ENCODE measurements at regions not wholly inside any gene's neighbourhood (a gene's known extent, or its start where the extent isn't known, plus 50 kb on each side); places are given as distances from the start of the nearest gene placed in this dataset.

DNA sequence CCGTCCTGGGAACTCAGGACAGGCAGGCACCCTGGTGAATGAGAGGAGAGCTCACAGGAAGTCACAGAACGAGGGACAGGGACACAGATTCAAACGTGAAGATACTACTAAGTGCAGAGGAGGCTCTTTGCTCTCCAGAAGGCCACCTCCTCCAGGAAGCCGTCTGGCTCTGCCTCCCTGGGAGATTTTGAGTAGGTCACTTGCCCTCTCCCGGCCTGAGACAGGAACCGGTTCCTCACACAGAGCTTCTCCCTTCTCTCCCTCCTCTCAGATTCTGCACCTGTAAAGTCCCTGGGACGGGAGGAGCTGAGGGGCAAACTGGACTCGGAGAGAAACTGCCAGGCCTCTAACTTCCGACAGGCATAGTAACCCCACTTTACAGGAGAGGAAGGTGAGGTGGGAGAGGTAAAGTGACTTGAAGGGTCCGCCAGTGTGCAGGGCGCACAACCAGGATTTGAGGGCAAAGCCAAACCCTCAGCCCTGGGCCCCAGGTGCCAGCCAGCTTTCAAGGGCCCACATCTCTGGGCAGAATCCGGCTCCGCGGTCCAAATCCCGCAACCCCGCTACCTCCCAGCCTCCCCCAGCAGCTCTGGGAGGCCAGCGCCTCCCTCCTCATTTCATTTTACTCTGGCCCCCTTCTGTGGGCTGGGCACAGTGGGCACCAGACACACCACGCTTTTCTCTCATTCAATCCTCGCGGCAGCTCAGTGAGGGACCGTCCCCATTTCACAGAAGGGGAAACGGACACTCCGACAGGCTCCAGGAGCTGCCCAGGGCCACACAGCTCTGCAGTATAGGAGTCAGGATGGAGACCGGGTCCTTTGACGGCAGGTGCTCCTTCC lies 150.2 kb downstream of the SMAD6 start:
- Histone ChIP-seq H3K27ac (ENCODE audit: low read depth, low read length, poor library complexity, severe bottlenecking) (no peak overlapping the region), H3F3A (ENCODE audit: insufficient read depth, low read length) (no peaks in the 10 kb centered on the region), H3K4me1 (ENCODE audit: insufficient read depth, low read length, severe bottlenecking) (peaks cover 11% of the 10 kb centered on the region), H2AFZ (ENCODE audit: low read length) (no peak overlapping the region), H3K79me2 (ENCODE audit: insufficient read depth, low read length) (no peaks in the 10 kb centered on the region), H3K36me3 (ENCODE audit: insufficient read depth, low read length) (no peaks in the 10 kb centered on the region), H3K4me3 (ENCODE audit: low read depth, low read length, poor library complexity, severe bottlenecking) (no peak overlapping the region), H3K27me3 (ENCODE audit: insufficient read depth, low read length) (peaks cover 4% of the 10 kb centered on the region; the same call in 1 of the 2 replicates), H3K9me2 (ENCODE audit: low read depth, low read length) (no peaks in the 10 kb centered on the region), H3K9ac (ENCODE audit: low read length) (no peak overlapping the region), H3K4me2 (ENCODE audit: low read length) (no peak overlapping the region), H4K20me1 (ENCODE audit: insufficient read depth, low read length) (no peaks in the 10 kb centered on the region), H3K9me3 (ENCODE audit: low read length) (no peaks in the 10 kb centered on the region)
- no peak for TF ChIP-seq EZH2 (IDR thresholded peaks at IDR 0.05; ENCODE audit: borderline replicate concordance, low read length)
- TF ChIP-seq, protein P1, sequence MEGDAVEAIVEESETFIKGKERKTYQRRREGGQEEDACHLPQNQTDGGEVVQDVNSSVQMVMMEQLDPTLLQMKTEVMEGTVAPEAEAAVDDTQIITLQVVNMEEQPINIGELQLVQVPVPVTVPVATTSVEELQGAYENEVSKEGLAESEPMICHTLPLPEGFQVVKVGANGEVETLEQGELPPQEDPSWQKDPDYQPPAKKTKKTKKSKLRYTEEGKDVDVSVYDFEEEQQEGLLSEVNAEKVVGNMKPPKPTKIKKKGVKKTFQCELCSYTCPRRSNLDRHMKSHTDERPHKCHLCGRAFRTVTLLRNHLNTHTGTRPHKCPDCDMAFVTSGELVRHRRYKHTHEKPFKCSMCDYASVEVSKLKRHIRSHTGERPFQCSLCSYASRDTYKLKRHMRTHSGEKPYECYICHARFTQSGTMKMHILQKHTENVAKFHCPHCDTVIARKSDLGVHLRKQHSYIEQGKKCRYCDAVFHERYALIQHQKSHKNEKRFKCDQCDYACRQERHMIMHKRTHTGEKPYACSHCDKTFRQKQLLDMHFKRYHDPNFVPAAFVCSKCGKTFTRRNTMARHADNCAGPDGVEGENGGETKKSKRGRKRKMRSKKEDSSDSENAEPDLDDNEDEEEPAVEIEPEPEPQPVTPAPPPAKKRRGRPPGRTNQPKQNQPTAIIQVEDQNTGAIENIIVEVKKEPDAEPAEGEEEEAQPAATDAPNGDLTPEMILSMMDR (IDR thresholded peaks at IDR 0.05; ENCODE audit: low read length), result no peak

DNA sequence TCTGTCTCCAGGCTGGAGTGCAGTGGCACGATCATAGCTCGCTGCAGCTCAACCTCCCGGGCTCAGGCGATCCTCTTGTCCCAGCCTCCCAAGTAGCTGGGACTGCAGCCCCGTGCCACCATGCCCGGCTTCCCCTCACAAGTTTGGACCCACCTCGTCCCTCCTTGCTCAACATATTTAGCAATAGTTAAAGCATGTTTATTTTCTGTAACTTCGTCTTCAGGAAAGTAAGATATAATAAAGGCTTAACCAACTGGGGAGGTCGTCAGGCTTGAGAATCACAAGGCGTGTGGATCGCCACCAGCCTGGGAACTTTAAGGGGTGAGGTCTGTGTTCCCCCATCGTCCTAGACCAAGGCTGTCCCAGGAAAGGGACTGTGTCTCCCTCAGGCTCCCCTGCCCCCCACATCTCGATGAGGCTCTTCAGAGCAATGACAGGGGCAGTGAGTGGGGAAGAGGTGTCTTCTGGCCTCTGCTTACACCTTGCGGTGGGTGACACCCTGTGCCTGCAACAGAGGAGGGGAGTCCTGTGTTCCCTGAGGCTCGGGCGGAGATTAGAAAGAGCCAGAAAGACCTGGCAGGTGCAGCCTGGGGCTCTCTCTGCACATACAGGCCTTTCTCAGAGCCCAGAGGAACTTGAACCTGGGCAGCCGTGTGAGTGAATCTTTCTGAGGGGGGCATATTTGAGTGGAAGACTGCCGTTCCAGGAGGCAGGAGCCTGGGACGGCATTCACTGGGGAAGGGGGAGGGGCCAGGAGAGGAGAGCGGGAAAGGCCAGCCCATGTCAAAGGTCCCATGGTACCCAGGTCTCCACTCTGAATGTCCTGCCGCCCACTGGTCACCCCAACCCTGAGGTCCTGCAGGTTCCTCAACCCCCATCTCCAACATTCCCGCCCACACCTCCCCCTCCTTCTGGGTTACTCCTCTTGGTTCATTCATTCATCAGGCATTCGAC lies 152.3 kb downstream of the SMAD6 start:
- Histone ChIP-seq H3K79me2 (ENCODE audit: insufficient read depth, low read length) (no peaks in the 10 kb centered on the region), H2AFZ (ENCODE audit: low read length) (no peak overlapping the region), H3K36me3 (ENCODE audit: insufficient read depth, low read length) (no peaks in the 10 kb centered on the region), H3K27ac (ENCODE audit: low read depth, low read length, poor library complexity, severe bottlenecking) (no peak overlapping the region), H3K4me3 (ENCODE audit: low read depth, low read length, poor library complexity, severe bottlenecking) (no peak overlapping the region), H4K20me1 (ENCODE audit: insufficient read depth, low read length) (no peaks in the 10 kb centered on the region), H3K27me3 (ENCODE audit: insufficient read depth, low read length) (peaks cover 6% of the 10 kb centered on the region; the same call in 1 of the 2 replicates), H3K9me3 (ENCODE audit: low read length) (no peaks in the 10 kb centered on the region), H3K4me1 (ENCODE audit: insufficient read depth, low read length, severe bottlenecking) (peaks cover 11% of the 10 kb centered on the region), H3K9ac (ENCODE audit: low read length) (no peak overlapping the region), H3F3A (ENCODE audit: insufficient read depth, low read length) (no peaks in the 10 kb centered on the region), H3K4me2 (ENCODE audit: low read length) (no peak overlapping the region), H3K9me2 (ENCODE audit: low read depth, low read length) (no peaks in the 10 kb centered on the region)
- TF ChIP-seq, protein P1 (IDR thresholded peaks at IDR 0.05; ENCODE audit: low read length), result no peak
- TF ChIP-seq EZH2 (IDR thresholded peaks at IDR 0.05; ENCODE audit: borderline replicate concordance, low read length), result no peak

DNA sequence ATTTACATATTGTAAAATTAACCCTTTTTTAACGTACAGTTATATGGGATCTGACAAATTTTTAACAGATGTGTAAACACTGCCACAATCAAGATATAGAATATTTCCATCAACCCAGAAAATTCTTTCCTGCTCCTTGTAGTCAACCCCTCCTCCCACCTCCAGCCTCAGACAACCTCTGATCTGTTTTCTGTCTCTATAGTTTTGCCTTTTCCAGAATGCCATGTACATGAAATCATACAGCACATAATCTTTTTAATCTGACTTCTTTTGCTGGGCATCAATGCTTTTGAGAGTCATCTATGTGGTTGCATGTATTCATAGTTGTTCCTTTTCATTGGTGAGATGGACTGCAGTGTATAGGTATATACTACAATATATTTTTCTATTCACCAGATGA lies 153.0 kb downstream of the SMAD6 start:
- Histone ChIP-seq H3K27ac (ENCODE audit: low read depth, low read length, poor library complexity, severe bottlenecking) (no peak overlapping the region), H3K9me3 (ENCODE audit: low read length) (no peaks in the 10 kb centered on the region), H3K27me3 (ENCODE audit: insufficient read depth, low read length) (peaks cover 6% of the 10 kb centered on the region; the same call in 1 of the 2 replicates), H3K4me2 (ENCODE audit: low read length) (no peak overlapping the region), H3K36me3 (ENCODE audit: insufficient read depth, low read length) (no peaks in the 10 kb centered on the region), H3K4me1 (ENCODE audit: insufficient read depth, low read length, severe bottlenecking) (peaks cover 11% of the 10 kb centered on the region), H3F3A (ENCODE audit: insufficient read depth, low read length) (no peaks in the 10 kb centered on the region), H3K4me3 (ENCODE audit: low read depth, low read length, poor library complexity, severe bottlenecking) (no peak overlapping the region), H2AFZ (ENCODE audit: low read length) (no peak overlapping the region), H3K9me2 (ENCODE audit: low read depth, low read length) (no peaks in the 10 kb centered on the region), H3K9ac (ENCODE audit: low read length) (no peak overlapping the region), H4K20me1 (ENCODE audit: insufficient read depth, low read length) (no peaks in the 10 kb centered on the region), H3K79me2 (ENCODE audit: insufficient read depth, low read length) (no peaks in the 10 kb centered on the region)
- TF ChIP-seq, protein P1 (IDR thresholded peaks at IDR 0.05; ENCODE audit: low read length), result no peak
- no peak for TF ChIP-seq EZH2 (IDR thresholded peaks at IDR 0.05; ENCODE audit: borderline replicate concordance, low read length)
